Inflammatory macrophage (primary cell): ENCODE measurements at regions not wholly inside any gene's neighbourhood (a gene's known extent, or its start where the extent isn't known, plus 50 kb on each side); places are given as distances from the start of the nearest gene placed in this dataset.
"Not testable (repeated sequence)": the region's sequence is repeated elsewhere in the genome, so short reads cannot be mapped to it uniquely, and the experiment has no call there.

Experiments used
- DNase-seq, 2 donors: peaks; one replicate each; pipeline ENCODE4 v3.0.0-alpha.2; 2020 to 2022

DNA sequence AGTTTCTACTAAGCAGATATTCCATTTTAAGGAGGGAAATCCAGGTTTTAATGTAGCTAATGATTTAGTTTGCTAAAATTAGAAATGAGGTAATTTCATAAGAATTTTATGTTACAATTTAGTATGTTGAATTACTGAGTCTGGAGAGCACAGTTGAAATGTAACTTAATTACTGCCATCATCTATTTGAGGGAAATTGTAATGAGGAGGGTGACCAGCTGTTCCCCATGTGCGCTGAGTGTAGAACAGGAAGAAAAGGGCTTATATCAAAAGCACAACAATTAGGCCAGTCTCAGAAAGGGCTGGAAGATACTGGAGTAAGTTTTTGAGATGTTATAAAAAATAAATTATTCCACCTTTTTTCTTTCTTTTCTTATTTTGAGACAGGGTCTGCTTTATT is 735.1 kb upstream of the GOT2 start:
- DNase-seq = no peak

DNA sequence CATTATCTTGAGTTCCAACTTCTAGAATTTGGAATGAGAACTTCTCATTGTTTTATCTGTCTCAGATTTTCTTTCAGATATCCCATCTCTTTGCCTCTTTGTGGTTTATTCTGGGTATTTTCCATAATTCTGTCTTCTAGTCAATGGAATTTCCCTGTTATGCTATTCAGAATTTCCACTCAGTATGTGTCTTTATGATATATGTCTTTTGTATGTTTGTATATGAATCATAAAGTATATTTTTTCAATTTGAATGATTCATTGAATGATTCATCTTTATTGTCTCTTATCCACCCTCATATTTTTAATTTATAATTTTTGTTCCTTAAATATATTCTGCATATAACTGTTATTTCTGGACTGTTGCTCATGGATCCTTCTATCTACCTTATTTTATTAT is 729.7 kb upstream of the GOT2 start:
- DNase-seq = no peak

GRCh38 chr16:59459806-59460205 is 725.7 kb upstream of the GOT2 start:
- no peak for DNase-seq

DNA sequence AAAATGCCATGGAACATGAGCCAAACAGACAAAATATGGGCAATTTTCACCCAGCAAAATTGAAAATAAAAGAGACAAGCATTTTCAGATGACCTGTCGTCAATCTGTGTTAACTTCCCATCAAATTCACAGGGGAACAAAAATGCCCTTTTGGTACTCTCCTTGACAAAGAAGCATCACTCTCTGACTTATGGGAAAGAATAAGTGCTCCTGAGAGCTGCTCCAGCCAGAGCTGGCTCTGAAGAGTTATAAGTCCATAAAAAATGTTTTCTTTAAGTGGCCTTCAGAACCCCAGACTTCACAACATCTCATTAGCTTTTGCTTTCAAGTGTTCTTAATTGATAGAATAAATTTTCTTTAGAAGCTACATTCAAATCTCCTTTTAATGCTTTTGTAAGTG is 721.4 kb upstream of the GOT2 start:
- no peak for DNase-seq

DNA sequence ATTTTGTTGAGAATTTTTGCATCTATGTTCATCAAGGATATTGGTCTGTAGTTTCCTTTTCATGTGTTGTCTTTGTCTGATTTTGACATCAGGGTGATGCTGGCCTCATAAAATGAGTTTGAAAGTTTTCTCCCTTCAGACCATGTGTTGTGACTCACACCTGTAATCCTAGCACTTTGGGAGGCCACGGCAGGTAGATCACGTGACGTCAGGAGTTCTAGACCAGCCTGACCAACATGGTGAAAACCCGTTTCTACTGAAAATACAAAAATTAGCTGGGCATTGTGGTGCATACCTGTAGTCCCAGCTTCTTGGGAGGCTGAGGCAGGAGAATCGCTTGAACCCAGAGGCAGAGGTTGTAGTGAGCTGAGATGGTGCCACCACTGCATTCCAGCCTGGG is 716.4 kb upstream of the GOT2 start:
- DNase-seq = not testable (repeated sequence)

GRCh38 chr16:59440502-59440901 is 706.4 kb upstream of the GOT2 start:
- no peak for DNase-seq

GRCh38 chr16:59432896-59433295 is 698.8 kb upstream of the GOT2 start:
- no peak for DNase-seq

- no peak for DNase-seq
Measured at GRCh38 chr16:59432276-59432675, 698.2 kb upstream of the GOT2 start.

GRCh38 chr16:59424714-59425273 is 690.7 kb upstream of the GOT2 start:
- no peak for DNase-seq

DNA sequence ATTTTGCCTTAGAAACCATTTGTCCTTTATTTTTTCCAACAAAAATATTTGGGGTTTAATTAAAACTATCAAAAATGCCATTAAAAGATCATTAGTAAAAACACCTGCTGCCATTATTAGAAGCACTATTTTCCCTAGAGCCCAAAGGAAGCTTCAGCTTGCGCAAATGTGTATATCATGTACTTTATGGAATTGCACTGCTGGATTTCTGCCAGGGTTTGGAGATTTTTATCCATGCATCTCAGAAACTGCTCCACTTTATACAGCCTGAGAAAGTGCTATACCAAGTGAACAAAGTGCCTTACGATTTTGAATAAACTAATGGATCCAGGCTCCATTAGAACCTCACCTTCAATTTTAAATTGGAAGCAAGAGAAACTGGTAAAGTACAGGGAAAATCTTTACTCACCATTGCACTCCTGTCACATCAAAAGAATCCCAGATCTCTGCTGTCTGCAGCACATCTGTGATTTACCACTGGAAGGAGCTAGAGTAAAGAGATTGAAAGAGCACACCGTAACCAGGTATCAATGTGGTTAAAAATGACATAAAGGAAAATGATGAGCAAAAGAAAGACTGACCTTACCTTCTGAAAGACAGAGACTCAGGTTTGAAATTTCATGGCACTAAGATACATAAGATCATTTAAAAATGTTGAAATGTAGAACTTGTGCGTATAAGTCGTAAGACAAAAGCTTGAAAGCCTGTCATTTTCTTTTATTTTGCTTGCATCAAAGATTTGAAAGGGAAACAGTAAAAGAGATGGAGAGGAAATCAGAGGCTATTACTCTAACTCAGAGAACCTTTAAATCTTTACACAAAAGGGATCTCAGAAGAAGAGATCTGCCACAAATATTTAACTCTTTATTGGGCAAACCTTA is 678.1 kb upstream of the GOT2 start:
- no peak for DNase-seq

DNA sequence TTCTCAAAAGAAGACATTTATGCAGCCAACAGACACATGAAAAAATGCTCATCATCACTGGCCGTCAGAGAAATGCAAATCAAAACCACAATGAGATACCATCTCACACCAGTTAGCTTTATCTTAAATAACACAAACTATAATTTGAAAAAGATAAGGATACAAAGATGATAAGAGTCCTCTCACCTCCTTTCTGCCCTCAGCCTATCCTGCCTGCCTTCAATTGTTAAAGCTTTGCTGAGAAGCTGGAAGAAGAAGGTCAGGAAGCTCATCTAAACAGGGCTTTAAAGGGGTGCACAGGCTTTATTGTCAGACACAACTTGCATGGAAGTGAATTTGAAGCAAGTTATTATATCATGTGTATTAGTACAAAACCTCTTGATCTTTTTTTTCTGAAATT is 676.3 kb upstream of the GOT2 start:
- no peak for DNase-seq

DNA sequence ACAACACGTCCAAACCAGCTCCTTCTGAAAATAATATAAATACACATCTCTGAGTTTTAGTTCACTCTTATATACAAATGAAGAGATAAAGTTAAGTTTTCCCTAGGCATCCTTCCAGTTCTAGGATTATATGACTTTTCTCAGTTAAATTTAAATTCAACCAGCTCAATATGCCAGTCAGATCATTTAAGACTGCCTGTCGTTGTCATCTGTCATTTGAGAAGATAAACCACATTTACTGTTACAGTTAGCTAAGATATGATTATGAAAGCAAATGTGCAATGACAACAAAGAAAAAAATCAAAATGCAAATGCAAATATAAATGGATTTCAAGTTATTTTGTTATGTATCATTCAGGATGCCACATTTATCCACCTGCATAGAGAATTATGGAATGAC is 671.7 kb upstream of the GOT2 start:
- no peak for DNase-seq

- no peak for DNase-seq
Measured at GRCh38 chr16:59404509-59404908, 670.4 kb upstream of the GOT2 start.

- DNase-seq = no peak
Measured at GRCh38 chr16:59400830-59401229, 666.7 kb upstream of the GOT2 start.

- no peak for DNase-seq
Measured at GRCh38 chr16:59397638-59398037, 663.5 kb upstream of the GOT2 start.

DNA sequence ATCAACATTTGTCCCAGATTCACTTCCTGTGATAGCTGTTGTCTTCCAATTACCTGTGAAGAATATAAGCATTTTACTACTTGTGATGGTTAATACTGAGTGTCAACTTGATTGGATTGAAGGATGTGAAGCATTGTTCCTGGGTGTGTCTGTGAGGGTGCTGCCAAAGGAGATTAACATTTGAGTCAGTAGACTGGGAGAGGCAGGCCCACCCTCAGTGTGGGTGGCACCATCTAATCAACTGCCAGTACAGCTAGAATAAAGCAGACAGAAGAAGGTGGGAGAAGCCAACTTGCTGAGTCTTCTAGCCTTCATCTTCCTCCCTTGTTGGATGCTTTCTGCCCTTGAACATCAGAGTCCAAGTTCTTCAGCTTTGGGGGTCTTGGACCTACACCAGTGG is 660.4 kb upstream of the GOT2 start:
- DNase-seq = no peak

DNA sequence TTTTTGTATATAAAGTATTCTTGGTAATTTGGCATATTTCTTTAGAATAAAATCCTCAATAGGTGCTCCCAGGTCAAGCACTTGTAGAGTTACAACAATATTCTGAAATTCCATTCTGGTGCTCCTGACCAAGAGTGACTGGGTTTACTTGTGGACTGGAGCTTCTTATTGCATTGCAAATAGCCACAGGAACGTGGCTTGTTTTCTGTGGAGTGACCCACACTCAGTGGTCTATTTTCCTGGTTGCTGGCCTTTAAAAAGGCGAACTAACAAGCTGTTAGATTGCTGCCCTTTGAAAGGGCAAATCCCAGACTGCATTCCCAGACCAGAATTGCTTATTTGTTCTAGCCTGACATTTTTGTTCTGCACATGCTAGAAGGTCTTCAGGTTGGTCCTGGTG is 658.8 kb upstream of the GOT2 start:
- DNase-seq = no peak

GRCh38 chr16:59391617-59392364 is 657.7 kb upstream of the GOT2 start:
- no peak for DNase-seq

DNA sequence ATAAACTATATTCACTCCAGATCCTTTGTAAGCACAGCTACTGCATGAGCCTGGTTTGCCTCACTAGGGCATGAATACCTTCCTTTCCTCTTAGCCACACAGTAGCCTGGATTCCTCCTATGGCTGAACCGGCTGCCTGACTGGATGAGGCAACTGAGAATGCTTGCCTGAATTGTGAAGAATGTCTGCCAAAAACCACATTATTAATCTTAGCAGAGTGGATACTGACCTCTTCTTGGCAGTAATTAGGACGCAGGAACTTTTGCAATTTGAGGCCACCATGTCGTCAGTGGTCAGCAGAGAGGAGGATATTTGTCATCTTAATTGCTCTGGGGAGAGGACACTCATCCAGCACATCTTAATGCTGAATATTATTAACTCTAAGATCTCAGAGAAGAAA is 651.8 kb upstream of the GOT2 start:
- DNase-seq = no peak

- no peak for DNase-seq
Measured at GRCh38 chr16:59385491-59385890, 651.4 kb upstream of the GOT2 start.

DNA sequence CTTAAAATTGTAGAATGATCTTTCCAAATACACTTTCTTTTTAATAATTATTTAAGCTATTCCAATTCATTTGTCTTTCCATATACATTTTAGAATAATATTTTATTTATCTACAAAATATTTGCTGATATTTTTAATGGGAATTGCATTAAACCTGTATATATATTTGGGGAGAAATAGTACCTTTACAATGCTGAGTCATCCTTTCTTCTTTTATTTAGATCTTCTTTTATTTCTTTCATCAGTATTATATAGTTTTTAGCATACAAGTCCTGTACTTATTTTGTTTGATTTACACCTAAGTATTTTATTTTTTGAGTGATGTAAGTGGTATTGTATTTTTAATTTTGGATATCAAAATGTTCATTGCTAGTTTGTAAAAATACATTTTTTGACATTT is 639.5 kb upstream of the GOT2 start:
- DNase-seq = no peak

GRCh38 chr16:59370717-59371116 is 636.6 kb upstream of the GOT2 start:
- DNase-seq = no peak

DNA sequence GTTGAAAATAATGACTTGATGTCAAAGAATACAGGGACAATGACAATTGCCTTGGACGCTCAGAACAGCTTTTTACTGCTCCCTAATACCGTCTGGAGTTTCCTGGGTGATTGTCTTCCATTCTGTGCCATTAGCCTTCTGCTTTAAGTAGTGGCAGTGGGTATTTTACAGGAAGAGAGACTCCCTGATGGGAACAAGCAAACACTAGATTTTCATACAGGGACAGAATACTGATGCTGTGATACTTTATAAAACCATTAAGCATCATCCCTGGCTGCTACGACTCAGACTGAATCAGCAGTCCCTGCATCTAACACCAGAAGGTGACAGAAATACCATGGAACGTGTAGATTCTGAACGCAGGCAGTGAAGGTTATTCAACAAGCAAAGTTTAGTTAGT is 635.4 kb upstream of the GOT2 start:
- no peak for DNase-seq

- no peak for DNase-seq
Measured at GRCh38 chr16:59368586-59368985, 634.5 kb upstream of the GOT2 start.
